HG03175 (cell line): ENCODE measurements at regions not wholly inside any gene's neighbourhood (a gene's known extent, or its start where the extent isn't known, plus 50 kb on each side); places are given as distances from the start of the nearest gene placed in this dataset.
A peak's percentile ranks its signal among the peaks of the same experiment; 100 is the strongest.

Experiments
- ATAC-seq: cut with Tn5 transposase; IDR thresholded peaks from one replicate; pipeline ENCODE4 v1.9.1; 2021; ENCODE audit warnings: mild to moderate bottlenecking, moderate library complexity; ENCODE audit not compliant: unreplicated experiment

DNA sequence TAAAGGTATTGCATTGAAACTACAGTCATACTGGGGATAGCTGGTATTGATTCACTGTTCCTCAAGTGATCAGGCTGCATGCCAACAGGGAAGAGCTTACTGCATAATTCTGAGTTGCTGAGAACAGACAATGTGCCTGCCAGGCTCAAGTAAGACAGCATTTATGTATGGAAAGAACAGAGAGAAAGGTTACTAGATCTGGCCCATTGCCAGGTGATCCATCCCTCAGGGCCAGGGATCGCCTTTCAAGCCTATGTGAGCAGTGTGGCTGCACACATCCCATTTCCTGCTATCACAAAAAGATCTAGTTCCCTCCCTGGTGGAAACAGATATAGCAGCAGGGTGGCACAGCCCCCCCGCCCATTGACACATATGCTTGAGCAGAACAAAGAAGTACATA is 254.0 kb downstream of the TMA16 start:
- ATAC-seq: no peak

- peak; percentile 77 for ATAC-seq
These were observed 260.5 kb downstream of the TMA16 start for GRCh38 chr4:163755013-163755412.

DNA sequence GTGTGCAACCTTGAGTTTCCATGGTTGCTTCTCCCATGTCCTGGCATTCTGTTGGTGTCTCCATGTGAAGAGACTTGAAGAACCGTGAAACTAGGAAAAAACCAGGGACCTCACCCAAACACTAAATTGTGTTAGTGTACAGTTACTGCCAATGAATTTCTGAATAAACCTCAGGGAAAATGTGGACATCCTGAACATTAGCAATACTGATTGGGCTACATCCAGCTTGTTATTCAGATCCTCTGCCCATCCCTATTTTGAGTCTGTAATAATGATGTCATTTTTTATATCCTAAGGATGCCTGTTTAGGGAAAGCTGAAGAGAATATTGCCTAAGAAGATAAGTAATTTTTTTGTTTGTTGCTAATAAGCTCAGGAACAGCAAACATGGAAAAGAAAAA is 262.7 kb downstream of the TMA16 start:
- no peak for ATAC-seq

- ATAC-seq: no peak
These were observed 263.5 kb downstream of the TMA16 start for GRCh38 chr4:163758032-163758431.

DNA sequence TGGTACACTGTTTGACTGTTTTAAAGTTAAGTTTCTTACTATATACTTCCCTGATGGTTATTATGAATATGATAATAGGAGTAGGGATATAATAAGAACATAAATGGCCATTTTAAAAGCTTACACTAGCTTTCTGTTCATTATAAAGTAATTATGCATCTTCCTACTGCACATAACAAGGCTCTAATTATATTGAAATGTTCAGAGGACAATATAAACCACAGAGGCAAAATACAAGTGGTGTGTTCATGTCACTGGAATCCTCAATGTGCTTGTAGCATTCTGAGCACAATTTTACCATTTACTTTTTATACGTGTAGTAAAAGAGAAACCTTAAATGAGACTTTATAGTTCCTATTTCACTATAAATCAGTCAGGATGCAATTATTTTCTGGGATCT is 268.3 kb downstream of the TMA16 start:
- no peak for ATAC-seq

- no peak for ATAC-seq
These were observed 270.1 kb downstream of the TMA16 start for GRCh38 chr4:163764569-163764968.

- ATAC-seq: no peak
These were observed 273.5 kb downstream of the TMA16 start for GRCh38 chr4:163768014-163768413.

DNA sequence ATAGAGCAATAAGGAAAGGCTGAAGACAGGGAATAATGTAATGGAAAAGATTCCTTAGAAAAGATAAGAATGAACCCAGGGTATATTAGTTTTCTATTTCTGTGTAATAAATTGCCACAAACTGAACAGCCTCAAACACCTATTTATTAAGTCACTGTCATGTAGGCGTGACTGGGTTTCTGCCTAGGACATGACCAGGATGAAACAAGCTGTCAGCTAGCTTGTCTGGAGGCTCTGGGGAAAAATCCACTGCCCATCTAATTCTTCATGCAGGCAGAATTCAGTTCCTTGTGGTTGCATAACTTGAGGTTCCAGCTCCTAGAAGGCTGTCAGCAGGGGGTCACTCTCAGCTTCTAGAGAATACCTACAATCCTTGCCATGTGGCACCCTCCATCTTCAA is 277.7 kb downstream of the TMA16 start:
- no peak for ATAC-seq

DNA sequence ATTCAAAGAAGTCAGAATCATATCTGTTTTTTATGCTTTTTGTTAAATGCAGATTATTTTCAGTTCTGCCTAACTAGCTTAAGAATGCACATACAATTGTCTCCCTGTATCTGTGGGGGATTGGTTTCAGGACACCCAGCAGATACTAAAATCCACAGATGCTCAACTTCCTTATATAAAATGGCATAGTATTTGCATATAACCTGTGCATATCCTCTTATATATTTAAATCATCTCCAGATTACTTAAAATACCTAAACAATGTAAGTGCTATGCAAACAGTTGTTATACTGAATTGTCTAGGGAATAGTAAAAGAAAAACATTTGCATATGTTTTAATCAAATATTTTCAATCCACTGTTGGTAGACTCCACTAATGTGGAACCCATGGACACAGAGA is 279.4 kb downstream of the TMA16 start:
- no peak for ATAC-seq

DNA sequence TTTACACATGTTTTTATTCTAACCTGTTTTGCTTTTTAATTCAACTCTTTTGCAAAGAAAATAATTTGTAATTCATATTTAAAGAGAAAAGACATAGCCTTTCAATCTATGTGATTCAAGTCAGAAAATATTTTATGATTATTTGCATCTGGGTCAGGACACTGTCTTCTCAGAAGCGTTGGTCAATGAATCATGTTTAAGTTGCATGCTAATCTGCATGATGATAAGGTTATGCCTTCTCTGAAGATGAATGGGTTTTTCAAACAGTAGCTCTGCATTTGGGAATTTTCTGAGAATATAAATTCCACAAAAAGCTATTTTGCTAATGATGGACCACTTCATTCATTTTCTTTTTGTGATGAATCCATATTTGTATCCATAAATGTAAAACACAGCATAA is 282.5 kb downstream of the TMA16 start:
- ATAC-seq: no peak

- no peak for ATAC-seq
These were observed 287.2 kb downstream of the TMA16 start for GRCh38 chr4:163781726-163782125.

- ATAC-seq: no peak
These were observed 295.7 kb downstream of the TMA16 start for GRCh38 chr4:163790231-163790630.

GRCh38 chr4:163795885-163796284 is 301.4 kb downstream of the TMA16 start:
- ATAC-seq: no peak

GRCh38 chr4:163804001-163804400 is 309.5 kb downstream of the TMA16 start:
- no peak for ATAC-seq

GRCh38 chr4:163806653-163807052 is 312.2 kb downstream of the TMA16 start:
- ATAC-seq: no peak

GRCh38 chr4:163808011-163808410 is 313.5 kb downstream of the TMA16 start:
- no peak for ATAC-seq

DNA sequence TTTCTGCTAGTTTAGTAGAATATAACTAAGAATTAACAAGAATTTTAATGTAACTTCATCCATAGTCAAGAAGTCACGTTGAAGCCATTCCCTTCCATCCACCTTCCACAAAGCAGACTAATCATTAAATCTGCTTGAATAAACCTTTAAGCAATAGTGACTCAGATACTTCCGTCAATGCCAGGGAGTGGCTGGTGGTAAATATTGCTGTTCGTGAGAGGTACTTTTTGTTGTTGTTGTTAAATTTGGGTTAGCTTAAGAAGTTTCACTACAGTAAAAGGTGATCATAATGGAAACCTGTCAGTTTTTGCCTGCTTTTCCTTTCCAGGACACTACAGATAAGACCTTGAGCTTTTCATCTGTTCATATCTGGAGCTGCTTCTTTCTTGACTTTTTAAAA is 316.3 kb downstream of the TMA16 start:
- peak; percentile 75 for ATAC-seq

GRCh38 chr4:163815776-163816175 is 321.3 kb downstream of the TMA16 start:
- ATAC-seq: peak; percentile 80

DNA sequence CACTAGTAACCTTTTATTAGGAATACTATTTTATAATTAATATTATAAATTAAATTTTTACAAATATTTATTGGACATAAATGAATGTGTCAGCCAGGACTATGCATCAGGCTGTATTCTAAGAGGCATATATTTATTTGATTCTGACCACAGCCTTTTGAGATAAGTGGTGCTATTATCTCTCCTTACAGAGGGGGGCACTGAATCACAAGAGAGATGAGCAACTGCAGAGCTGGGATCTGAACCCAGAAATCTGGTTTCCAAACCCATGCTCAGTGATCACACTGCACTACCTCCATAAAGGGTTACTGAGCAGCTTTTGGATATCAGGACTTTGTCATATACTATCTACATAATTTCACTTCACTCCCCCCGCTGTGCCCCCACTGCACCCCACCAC is 322.0 kb downstream of the TMA16 start:
- ATAC-seq: no peak

DNA sequence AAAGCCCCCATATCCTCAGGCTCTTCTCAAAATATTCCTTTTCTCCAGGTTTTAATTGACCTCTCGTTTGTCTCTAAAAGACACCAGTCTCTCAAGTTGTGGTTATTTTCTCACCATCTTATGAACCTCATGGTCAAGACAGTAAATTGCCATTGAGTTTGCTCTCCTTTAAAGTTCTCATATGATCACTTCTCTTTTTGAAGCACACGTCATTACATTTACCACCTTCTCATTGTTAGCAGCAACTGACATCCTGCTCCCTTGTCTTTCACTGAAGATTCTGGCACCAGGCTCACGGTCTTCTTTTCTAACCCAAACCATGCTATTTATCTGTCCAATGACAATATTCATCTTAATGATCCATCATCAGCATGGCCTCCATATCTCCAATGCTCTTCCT is 324.2 kb downstream of the TMA16 start:
- no peak for ATAC-seq

- ATAC-seq: no peak
These were observed 339.2 kb downstream of the TMA16 start for GRCh38 chr4:163833669-163834068.

GRCh38 chr4:163846008-163846407 is 351.5 kb downstream of the TMA16 start:
- ATAC-seq: no peak

GRCh38 chr4:163852246-163852645 is 357.8 kb downstream of the TMA16 start:
- ATAC-seq: no peak

GRCh38 chr4:163857903-163858302 is 363.4 kb downstream of the TMA16 start:
- ATAC-seq: no peak
